ENCODE measurements at regions not wholly inside any gene's neighbourhood (a gene's known extent, or its start where the extent isn't known, plus 50 kb on each side); places are given as distances from the start of the nearest gene placed in this dataset.

DNA sequence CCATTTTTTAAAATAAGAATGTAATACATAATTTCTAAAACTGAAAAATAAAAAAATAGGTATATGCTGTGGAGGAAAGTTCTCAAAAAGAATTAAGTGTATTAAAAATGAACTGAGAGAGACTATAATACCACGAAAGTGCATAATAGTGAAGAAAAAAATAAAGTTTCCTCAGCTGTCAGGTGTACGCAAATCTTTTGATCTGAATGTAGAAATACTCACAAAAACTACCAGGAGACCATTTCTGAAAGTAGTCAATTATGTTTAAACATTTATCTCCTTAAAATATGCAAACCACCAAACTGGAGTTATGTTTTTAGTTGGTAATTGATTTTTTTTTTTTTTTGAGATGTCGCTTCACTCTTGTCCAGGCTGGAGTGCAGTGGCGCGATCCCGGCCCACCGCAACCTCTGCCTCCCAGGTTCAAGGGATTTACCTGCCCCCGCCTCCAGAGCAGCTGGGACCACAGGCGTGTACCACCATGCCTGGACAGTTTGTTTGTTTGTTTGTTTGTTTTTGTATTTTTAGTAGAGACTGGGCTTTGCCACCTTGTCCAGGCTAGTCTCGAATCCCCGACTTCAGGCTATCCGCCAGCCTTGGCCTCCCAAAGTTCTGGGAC is 1169.2 kb upstream of the B3GALT2 start:
- Mint-ChIP-seq H3K4me3 (no peak overlapping the region), H3K4me1 (ENCODE audit: low read depth) (no peaks in the 10 kb centered on the region), H3K27me3 (ENCODE audit: low read depth) (no peaks in the 10 kb centered on the region), H3K27ac (no peak overlapping the region), H3K36me3 (ENCODE audit: low read depth) (no peaks in the 10 kb centered on the region), H3K9me3 (no peaks in the 10 kb centered on the region)
- DNase-seq (ENCODE audit: low spot score), result no peak

DNA sequence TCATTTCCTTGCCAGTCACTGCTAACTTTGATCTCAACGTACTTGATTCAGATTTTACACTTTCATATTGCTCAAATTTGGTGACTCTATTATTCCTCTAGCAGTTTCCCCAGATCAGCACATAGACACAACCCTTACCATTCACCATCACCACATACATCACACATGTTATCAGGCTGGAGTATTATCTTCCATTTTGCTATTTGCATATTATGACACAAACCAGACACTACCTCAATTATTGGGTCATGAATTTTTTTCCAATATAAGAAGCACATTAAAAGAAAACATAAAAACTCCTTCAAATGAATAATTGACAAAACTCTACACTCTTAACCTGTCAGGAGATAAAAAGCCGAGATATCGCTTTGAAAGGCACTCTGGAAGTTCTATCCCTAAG is 1166.7 kb upstream of the B3GALT2 start:
- no peaks in the 10 kb centered on the region for H3K36me3 Mint-ChIP-seq (ENCODE audit: low read depth)
- DNase-seq (ENCODE audit: low spot score), result no peak
- no peak overlapping the region for H3K4me3 Mint-ChIP-seq
- no peaks in the 10 kb centered on the region for H3K4me1 Mint-ChIP-seq (ENCODE audit: low read depth)
- no peaks in the 10 kb centered on the region for H3K9me3 Mint-ChIP-seq
- no peak overlapping the region for H3K27ac Mint-ChIP-seq
- H3K27me3 Mint-ChIP-seq (ENCODE audit: low read depth), result no peaks in the 10 kb centered on the region

DNA sequence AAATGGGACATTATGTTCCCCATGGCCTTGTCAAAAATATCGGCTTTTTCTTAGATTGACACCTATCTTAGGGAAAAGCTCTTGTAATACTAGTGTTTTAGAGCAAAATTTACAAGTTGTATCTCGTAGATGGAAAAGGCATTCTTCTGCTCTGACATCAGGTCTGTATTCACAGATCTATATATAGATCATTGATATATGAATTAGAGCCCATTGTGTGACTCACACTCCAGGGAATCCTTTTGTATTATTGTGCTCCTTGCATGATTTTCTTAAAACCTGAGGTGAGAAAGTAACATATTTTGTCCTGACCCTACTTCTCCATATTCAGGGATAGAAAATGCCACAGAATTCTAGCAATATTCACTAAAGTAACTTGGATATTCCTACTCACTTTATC is 1160.8 kb upstream of the B3GALT2 start:
- Mint-ChIP-seq H3K36me3 (ENCODE audit: low read depth) (no peaks in the 10 kb centered on the region), H3K27ac (no peak overlapping the region), H3K27me3 (ENCODE audit: low read depth) (no peaks in the 10 kb centered on the region), H3K4me3 (no peak overlapping the region), H3K9me3 (no peaks in the 10 kb centered on the region), H3K4me1 (ENCODE audit: low read depth) (no peaks in the 10 kb centered on the region)
- DNase-seq (ENCODE audit: low spot score), result no peak

DNA sequence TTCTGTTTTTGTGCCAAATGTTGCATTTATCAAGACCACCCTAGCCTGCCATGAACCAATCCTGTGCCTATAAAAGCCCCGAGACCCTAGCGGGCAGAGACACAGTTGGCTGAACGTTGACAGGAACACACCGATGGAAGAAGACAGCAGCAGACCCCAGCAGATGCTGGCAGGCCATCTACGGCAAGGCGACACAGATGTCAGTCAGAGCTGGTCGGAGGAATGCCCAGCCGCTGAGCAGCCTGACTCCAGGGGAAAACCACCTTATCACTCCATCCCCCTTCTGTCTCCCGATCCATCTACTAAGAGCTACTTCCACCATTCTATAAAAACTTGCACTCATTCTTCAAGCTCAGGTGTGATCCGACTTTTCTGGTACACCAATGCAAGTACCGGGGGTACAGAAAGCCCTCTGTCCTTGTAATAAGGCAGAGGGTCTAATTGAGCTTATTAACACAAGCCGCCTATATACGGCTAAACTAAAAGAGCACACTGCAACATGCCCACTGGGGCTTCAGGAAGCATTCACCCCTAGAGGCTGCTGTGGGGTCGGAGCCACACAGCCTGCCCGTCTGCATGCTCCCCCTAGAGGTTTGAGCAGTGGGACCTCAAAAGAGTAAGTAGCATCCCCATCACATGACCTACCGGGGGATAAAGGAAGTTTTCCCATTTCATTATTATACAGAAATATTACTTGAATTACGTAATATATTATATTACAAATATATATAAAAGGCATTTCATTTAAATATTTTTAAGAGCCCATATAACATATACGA is 1156.3 kb upstream of the B3GALT2 start:
- Mint-ChIP-seq H3K36me3 (ENCODE audit: low read depth) (no peaks in the 10 kb centered on the region), H3K27me3 (ENCODE audit: low read depth) (no peaks in the 10 kb centered on the region), H3K27ac (no peak overlapping the region), H3K9me3 (no peaks in the 10 kb centered on the region), H3K4me1 (ENCODE audit: low read depth) (no peaks in the 10 kb centered on the region), H3K4me3 (no peak overlapping the region)
- DNase-seq (ENCODE audit: low spot score), result no peak

DNA sequence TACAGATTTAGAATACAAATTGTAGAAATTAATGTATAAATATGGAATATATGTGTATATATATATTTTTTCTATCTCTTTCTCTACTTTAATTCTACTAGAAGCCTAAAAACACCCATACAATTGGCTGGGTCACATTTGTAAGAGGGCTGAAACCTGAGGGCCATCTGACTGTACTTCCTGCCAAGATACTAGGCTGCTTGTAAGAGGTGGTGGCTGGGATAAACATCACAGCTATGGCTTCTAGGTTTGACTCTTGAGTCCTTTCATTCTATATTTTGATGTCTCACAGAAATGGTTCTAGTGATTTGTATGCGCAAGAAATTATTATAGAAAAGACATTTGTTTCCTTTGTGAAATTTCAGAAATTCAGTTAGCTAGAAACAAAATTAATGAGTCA is 1155.2 kb upstream of the B3GALT2 start:
- H3K9me3 Mint-ChIP-seq, result no peaks in the 10 kb centered on the region
- H3K27me3 Mint-ChIP-seq (ENCODE audit: low read depth), result no peaks in the 10 kb centered on the region
- no peak for DNase-seq (ENCODE audit: low spot score)
- H3K36me3 Mint-ChIP-seq (ENCODE audit: low read depth), result no peaks in the 10 kb centered on the region
- H3K27ac Mint-ChIP-seq, result no peak overlapping the region
- no peaks in the 10 kb centered on the region for H3K4me1 Mint-ChIP-seq (ENCODE audit: low read depth)
- H3K4me3 Mint-ChIP-seq, result no peak overlapping the region

DNA sequence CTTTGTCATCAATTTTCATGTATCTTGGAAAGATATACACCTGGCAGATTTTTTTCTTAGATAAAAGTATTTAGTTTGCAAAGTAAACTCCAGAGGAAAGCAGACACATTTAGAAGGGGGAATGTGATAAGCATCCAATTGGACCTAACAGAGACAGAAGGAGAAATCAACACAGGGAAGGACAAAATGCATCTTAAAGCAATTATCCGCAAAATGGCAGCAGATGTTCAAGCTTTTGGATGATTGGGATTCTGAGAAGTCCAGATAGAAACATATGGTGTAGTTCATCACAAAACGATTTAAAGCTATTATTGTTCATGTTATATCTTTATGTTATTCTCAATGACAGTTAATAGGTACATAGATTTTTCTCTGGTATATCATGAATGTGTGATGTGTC is 1153.1 kb upstream of the B3GALT2 start:
- DNase-seq (ENCODE audit: low spot score), result no peak
- Mint-ChIP-seq H3K27me3 (ENCODE audit: low read depth) (no peaks in the 10 kb centered on the region), H3K9me3 (no peaks in the 10 kb centered on the region), H3K36me3 (ENCODE audit: low read depth) (no peaks in the 10 kb centered on the region), H3K4me3 (no peak overlapping the region), H3K27ac (no peak overlapping the region), H3K4me1 (ENCODE audit: low read depth) (no peaks in the 10 kb centered on the region)

DNA sequence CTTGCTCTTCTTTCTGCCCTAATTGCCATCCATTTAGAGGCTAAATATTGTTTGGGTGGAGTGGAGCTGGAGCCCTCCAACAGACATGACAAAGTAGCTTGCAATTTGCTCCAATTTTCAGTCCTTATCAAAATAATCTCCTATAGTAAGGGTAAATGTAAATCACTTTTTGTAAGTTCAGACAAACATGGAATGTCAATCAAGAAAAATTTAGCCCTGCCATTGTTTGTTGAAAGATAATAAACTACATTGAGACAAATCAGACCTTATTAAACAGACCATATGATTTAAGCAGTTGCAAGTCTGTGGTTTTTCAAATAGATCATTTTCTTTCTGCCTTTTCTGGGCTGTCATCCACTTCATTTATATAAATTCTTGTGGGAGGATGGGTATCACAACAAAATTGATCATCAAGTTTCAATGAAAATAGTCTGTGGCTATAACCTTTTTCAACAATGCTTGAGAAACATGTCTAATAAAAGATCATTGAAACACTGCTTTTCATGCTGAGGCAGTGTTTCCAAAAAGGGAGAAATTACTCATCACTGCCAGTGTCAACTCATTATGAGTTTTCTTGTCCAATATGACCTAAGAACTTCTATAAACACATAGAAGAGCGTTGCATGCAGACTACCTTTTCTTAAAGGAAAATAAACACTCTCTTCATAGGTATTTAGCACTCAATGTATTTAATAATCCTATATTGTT is 1152.0 kb upstream of the B3GALT2 start:
- Mint-ChIP-seq H3K27me3 (ENCODE audit: low read depth) (no peaks in the 10 kb centered on the region), H3K36me3 (ENCODE audit: low read depth) (no peaks in the 10 kb centered on the region), H3K27ac (no peak overlapping the region), H3K4me1 (ENCODE audit: low read depth) (no peaks in the 10 kb centered on the region), H3K4me3 (no peak overlapping the region), H3K9me3 (no peaks in the 10 kb centered on the region)
- DNase-seq (ENCODE audit: low spot score), result no peak

DNA sequence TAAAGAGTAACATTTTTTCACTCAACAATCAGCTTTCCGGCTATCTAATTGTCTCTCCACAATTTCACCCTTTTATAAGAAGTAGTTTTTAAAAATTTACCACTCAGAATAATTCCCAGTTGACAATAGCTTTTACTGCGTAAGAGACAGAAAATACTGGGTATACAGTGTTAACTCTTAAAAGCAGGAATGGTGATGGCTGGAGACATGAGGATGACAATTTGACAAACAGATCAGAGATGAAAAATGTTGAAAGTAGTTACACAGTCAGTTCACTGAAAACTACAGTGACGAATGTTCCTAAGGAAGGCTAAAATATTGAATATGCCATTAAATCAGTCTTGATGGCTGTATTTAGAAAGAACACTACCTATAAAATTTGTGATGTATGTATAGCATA is 1146.8 kb upstream of the B3GALT2 start:
- Mint-ChIP-seq H3K27ac (no peak overlapping the region), H3K27me3 (ENCODE audit: low read depth) (no peaks in the 10 kb centered on the region), H3K9me3 (no peaks in the 10 kb centered on the region), H3K36me3 (ENCODE audit: low read depth) (no peaks in the 10 kb centered on the region), H3K4me3 (no peak overlapping the region), H3K4me1 (ENCODE audit: low read depth) (no peaks in the 10 kb centered on the region)
- DNase-seq (ENCODE audit: low spot score), result no peak

DNA sequence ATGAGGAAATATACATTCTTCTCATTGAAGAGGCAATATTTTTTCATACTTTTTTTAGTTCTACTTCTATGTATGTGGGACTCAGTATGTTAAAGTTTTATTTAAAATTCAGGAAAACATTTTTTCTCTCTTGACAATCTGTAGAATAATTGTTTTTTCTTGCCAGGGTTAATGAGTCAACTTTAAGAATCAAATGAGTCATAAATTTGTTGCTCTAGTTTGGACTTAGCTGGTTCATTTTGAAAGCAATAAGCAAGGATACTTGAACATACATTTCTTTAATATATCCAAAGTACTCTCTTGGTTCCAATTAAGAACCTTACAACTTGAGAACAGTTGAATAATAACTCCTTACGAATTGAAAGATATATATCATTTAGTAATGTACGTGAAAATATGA is 1145.3 kb upstream of the B3GALT2 start:
- H3K4me1 Mint-ChIP-seq (ENCODE audit: low read depth), result no peaks in the 10 kb centered on the region
- no peaks in the 10 kb centered on the region for H3K36me3 Mint-ChIP-seq (ENCODE audit: low read depth)
- H3K27ac Mint-ChIP-seq, result no peak overlapping the region
- no peak overlapping the region for H3K4me3 Mint-ChIP-seq
- DNase-seq (ENCODE audit: low spot score), result no peak
- H3K9me3 Mint-ChIP-seq, result no peaks in the 10 kb centered on the region
- H3K27me3 Mint-ChIP-seq (ENCODE audit: low read depth), result no peaks in the 10 kb centered on the region

DNA sequence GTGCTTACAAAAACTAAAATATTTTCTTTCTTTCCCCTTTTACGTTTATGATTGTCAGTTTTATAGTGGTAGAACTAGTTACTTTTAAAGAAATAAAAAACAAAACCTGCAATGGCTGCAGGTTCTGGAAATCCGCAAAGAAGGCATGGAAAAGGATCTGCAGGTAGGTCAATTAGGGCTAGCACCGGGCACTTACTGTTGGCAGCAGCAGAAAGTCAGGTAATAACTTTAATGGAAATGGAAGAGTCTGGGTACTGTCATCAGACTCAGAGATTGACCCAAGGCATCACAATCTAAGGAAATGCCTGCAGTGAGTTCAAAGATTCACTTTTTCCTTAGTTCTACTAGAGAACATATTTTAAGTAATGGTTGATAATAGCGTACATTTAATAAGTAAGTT is 1136.3 kb upstream of the B3GALT2 start:
- Mint-ChIP-seq H3K4me3 (no peak overlapping the region), H3K4me1 (ENCODE audit: low read depth) (no peaks in the 10 kb centered on the region), H3K27me3 (ENCODE audit: low read depth) (no peaks in the 10 kb centered on the region), H3K27ac (no peak overlapping the region), H3K36me3 (ENCODE audit: low read depth) (no peaks in the 10 kb centered on the region), H3K9me3 (no peaks in the 10 kb centered on the region)
- no peak for DNase-seq (ENCODE audit: low spot score)

DNA sequence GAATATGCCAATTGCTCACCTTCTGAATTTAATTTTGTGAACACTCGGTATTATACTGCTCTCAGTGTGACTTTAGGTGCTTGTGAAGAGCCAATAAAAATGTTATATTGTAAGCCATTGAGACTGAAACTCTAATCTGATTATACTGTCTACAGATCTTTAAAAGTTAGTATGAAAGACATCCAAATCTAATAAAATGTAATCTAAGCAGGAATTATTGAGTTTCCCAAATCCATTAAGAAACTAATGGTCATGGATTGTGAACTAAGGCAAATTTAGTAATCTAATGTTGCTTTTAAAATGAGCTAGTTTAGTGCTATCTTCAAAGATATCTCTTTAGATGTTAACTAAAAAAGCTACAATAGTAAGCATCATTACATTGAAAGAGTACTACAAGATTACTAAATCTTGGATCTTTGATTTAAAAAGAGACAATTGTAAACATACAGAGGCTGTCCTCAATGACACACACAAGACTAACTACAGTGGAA is 1132.4 kb upstream of the B3GALT2 start:
- Mint-ChIP-seq H3K9me3 (no peaks in the 10 kb centered on the region), H3K27ac (no peak overlapping the region), H3K4me3 (no peak overlapping the region), H3K27me3 (ENCODE audit: low read depth) (no peaks in the 10 kb centered on the region), H3K36me3 (ENCODE audit: low read depth) (no peaks in the 10 kb centered on the region), H3K4me1 (ENCODE audit: low read depth) (no peaks in the 10 kb centered on the region)
- DNase-seq (ENCODE audit: low spot score), result no peak

DNA sequence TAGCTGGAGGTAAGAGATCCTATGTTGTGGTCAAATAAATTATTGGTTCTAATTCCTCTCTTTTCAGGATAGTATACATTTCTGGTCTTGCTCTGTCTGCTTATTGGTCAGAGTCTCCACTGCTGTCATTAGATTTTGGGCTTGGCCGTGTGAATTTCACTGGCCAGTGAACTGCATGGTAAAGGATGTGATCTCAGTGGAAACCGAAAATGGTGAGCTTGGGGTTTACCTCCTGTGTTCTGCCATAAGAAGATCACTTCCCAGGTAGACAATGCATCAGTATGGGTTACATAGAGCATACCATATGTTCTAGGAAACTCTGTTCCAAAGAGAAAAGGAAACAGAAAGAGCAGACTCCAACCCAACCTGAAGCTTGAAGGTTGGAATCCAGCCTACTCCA is 1123.3 kb upstream of the B3GALT2 start:
- no peak overlapping the region for H3K4me3 Mint-ChIP-seq
- H3K4me1 Mint-ChIP-seq (ENCODE audit: low read depth), result no peaks in the 10 kb centered on the region
- H3K27me3 Mint-ChIP-seq (ENCODE audit: low read depth), result no peaks in the 10 kb centered on the region
- no peaks in the 10 kb centered on the region for H3K9me3 Mint-ChIP-seq
- DNase-seq (ENCODE audit: low spot score), result no peak
- no peak overlapping the region for H3K27ac Mint-ChIP-seq
- H3K36me3 Mint-ChIP-seq (ENCODE audit: low read depth), result no peaks in the 10 kb centered on the region

DNA sequence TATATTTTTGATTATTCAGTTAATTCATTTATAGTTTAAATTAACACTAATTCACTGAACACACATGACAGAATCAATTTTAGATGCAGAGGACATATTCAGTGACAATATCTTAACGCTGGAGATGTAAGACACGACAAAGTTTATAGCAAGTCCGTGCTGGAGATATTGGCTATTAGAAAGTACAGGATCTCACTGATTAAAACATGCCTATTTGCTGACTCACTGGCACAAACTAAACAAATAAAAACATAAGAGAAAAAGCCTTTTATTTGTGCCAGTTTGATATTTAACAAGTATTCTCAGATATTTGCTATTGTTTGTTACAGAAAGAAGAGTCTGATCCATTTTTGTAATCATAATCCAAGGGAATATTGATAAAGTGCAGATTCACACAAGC is 1122.9 kb upstream of the B3GALT2 start:
- Mint-ChIP-seq H3K4me3 (no peak overlapping the region), H3K4me1 (ENCODE audit: low read depth) (no peaks in the 10 kb centered on the region), H3K9me3 (no peaks in the 10 kb centered on the region), H3K27ac (no peak overlapping the region), H3K36me3 (ENCODE audit: low read depth) (no peaks in the 10 kb centered on the region), H3K27me3 (ENCODE audit: low read depth) (no peaks in the 10 kb centered on the region)
- DNase-seq (ENCODE audit: low spot score), result no peak

DNA sequence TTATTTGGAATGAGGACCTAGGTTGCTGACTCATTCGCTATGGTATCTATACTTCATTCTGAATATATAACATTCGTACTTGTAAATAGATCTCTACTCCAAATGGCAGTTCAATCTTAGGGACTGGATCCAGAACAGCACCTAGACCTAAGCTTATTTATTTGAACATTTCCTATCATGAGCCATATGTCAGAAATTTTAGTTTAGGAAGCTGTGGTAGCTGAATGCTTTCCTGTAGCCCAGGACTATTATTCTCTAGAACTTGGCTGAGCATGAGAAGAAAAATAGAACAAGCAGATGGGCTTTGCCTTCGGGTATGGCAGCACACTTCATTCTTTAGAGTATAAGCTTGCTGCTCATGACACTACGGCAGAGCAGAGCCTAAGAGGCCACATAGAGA is 1114.4 kb upstream of the B3GALT2 start:
- Mint-ChIP-seq H3K9me3 (no peaks in the 10 kb centered on the region), H3K36me3 (ENCODE audit: low read depth) (no peaks in the 10 kb centered on the region), H3K4me1 (ENCODE audit: low read depth) (peaks cover 2% of the 10 kb centered on the region), H3K4me3 (no peak overlapping the region), H3K27ac (no peak overlapping the region), H3K27me3 (ENCODE audit: low read depth) (no peaks in the 10 kb centered on the region)
- no peak for DNase-seq (ENCODE audit: low spot score)
